NB4 (cell line): ENCODE measurements at regions not wholly inside any gene's neighbourhood (a gene's known extent, or its start where the extent isn't known, plus 50 kb on each side); places are given as distances from the start of the nearest gene placed in this dataset.

Experiments
- DNase-seq: peaks from one replicate; pipeline ENCODE4 v3.0.0; 2010; ENCODE audit warnings: low read depth
- H3K4me3 ChIP-seq: one replicate; pipeline ENCODE4 v1.5.1; 2011; ENCODE audit warnings: mild to moderate bottlenecking, low read depth, low read length, moderate library complexity
- MYC ChIP-seq: IDR thresholded peaks from 2 replicates; pipeline ENCODE4 v1.6.1; 2011; ENCODE audit warnings: low read depth, low read length
- POLR2A ChIP-seq: IDR thresholded peaks from 2 replicates; pipeline ENCODE4 v1.6.1; 2011; ENCODE audit warnings: mild to moderate bottlenecking; ENCODE audit not compliant: insufficient read length; ENCODE audit errors: extremely low read depth
- TF ChIP-seq, protein P1 (sequence below): IDR thresholded peaks from 2 replicates; pipeline ENCODE4 v1.6.1; 2011; ENCODE audit warnings: low read depth, low read length
- TF ChIP-seq, protein P2 (sequence below): IDR thresholded peaks from one replicate; pipeline ENCODE4 v1.5.1; 2012; ENCODE audit warnings: low read depth, low read length

DNA sequence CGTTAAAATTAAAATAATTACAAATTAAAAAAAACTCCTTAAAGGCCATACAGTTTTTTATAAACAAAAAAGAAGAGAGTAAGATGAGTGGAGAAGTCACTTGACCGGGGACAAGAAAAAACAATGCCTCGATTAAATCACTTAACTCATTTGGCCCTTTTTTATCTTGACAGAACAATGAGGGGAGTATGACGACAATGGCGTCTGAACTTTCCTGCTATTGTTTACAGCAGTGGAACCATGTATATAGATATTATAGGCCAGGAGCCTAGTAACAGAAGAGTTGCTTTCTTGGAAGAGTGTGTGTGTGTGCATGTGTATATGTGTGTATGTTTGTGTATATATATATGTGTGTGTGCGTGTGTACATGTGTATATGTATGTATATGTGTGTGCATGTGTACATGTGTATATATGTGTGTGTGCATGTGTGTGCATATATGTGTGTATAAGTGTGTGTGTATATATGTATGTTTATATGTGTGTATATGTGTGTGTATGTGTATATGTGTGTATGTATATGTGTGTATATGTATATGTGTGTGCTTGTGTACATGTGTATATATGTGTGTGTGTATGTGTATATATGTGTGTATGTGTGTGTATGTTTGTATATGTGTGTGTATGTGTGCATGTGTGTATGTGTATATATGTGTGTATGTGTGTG lies 153.4 kb upstream of the FAT1 start:
- no peak for DNase-seq
- TF ChIP-seq POLR2A (no peak), MYC (no peak)
- TF ChIP-seq, protein P1, sequence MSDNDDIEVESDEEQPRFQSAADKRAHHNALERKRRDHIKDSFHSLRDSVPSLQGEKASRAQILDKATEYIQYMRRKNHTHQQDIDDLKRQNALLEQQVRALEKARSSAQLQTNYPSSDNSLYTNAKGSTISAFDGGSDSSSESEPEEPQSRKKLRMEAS, result no peak
- TF ChIP-seq, protein P2, sequence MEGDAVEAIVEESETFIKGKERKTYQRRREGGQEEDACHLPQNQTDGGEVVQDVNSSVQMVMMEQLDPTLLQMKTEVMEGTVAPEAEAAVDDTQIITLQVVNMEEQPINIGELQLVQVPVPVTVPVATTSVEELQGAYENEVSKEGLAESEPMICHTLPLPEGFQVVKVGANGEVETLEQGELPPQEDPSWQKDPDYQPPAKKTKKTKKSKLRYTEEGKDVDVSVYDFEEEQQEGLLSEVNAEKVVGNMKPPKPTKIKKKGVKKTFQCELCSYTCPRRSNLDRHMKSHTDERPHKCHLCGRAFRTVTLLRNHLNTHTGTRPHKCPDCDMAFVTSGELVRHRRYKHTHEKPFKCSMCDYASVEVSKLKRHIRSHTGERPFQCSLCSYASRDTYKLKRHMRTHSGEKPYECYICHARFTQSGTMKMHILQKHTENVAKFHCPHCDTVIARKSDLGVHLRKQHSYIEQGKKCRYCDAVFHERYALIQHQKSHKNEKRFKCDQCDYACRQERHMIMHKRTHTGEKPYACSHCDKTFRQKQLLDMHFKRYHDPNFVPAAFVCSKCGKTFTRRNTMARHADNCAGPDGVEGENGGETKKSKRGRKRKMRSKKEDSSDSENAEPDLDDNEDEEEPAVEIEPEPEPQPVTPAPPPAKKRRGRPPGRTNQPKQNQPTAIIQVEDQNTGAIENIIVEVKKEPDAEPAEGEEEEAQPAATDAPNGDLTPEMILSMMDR, result no peak
- no peak overlapping the region for H3K4me3 ChIP-seq

DNA sequence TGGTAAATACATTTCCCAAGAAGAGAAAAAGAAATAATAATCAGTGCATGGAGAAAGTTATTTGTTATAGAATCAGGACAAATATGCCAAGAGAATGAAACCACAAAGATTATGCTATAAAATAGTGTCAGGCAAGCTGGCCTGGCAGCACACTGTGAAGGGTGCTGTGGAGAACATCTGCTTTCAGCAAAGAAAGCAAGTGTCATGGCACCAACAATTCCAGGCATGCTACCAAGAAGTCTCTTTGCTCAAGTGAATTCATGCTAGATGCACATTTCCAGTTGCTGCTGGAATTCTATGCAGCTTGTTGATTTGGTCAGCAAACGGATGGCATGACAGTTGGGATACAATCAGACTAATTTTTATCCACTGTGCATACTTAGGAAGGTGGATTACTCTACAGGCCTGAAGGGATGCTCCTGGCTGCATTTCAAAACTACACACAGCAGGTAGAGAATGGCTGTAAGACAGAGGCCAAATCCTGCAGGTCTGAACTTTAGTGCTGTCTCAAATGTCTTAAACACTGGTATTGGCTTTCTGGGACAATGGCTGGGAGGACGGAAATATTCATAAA lies 154.6 kb upstream of the FAT1 start:
- H3K4me3 ChIP-seq, result no peak overlapping the region
- DNase-seq, result no peak
- TF ChIP-seq, protein P2, result no peak
- TF ChIP-seq, protein P1, result no peak
- TF ChIP-seq MYC (no peak), POLR2A (no peak)

DNA sequence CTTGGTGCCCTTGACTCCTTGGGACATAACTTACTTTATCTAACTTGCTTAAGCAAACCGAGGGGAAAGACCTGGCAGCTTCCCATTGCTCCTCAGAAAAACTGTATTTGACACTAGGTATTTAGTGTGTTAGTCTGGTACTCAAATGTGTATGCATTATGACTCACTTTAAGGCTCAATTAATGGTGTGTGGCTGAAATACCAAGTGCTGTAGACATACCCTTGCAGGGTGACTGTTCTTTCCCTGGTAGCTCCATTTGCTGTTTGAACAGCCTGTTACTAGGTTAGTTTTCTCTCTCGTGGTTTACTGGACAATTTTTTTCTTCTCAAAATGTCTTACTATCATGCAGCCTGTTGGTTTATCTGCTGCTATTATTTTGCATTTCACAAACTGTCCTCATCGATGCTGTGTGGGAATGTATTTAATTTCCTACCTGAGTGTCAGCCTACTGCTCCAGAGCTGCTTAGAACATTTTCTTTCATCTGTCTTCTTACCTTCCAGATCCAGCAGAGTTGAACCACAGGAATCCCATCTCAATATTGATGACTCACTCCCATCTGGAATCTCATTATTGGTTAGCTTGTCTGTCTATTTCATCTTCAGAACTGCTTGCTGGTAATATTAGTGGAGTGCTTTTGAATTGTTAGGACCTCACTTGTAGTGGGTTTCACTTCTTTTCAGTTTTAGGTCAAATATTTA lies 158.0 kb upstream of the FAT1 start:
- no peak for DNase-seq
- no peak overlapping the region for H3K4me3 ChIP-seq
- TF ChIP-seq POLR2A, result no peak
- TF ChIP-seq, protein P1, result no peak
- TF ChIP-seq, protein P2, result no peak
- TF ChIP-seq MYC, result no peak

DNA sequence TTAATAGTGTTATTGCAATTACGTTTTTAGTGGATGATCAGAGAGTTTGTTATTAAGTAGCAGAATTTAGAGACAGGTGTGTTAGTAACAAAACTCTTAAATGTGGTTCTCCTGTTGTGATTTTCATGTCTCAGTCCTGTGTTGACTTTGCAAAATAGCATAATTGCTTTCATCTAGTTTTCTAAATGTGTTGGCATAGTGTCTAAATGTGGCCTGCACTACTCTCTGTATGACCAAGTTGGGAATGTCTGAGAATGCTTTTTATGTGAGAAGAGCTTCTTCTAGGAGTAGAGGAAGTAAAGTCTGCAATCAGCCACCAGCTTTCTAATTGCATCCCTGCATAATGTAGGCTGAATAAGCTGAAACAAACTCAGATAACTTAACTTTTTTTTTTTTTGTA lies 158.6 kb upstream of the FAT1 start:
- TF ChIP-seq, protein P2, result no peak
- no peak for TF ChIP-seq POLR2A
- no peak for TF ChIP-seq MYC
- TF ChIP-seq, protein P1, result no peak
- DNase-seq, result no peak
- no peak overlapping the region for H3K4me3 ChIP-seq

DNA sequence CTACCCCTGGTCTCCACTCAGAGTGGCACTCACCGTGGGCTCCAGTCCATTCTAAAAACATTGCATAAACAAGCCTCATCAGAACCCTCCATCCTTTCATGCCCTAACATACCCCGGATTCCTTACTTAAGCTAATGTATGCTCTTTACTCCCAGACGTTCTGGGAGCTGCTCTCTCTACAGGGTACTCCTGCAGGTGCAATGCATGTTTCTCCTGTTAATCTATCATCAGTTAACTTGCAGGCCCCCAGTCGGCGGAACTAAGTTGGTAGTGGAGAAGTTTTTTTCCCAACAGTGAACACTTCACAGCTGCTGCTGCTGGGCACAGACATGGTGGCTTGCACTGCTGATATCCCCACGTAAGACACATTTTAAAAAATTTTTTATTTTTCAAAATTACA lies 161.6 kb upstream of the FAT1 start:
- H3K4me3 ChIP-seq, result no peak overlapping the region
- TF ChIP-seq MYC, result no peak
- TF ChIP-seq, protein P2, result no peak
- no peak for TF ChIP-seq POLR2A
- TF ChIP-seq, protein P1, result no peak
- no peak for DNase-seq
